Ureter (tissue), 1 donor: ENCODE measurements at regions not wholly inside any gene's neighbourhood (a gene's known extent, or its start where the extent isn't known, plus 50 kb on each side); places are given as distances from the start of the nearest gene placed in this dataset.

Source experiments
- DNase-seq: peaks from one replicate; pipeline ENCODE4 v3.0.0-alpha.2; 2020; ENCODE audit warnings: low spot score
- donor health status: DM: yes; HTN: yes; CAD: no.

GRCh38 chr2:831225-831536, 119.5 kb upstream of the SNTG2 start:
- no peak for DNase-seq

GRCh38 chr2:830419-831224, 120.0 kb upstream of the SNTG2 start:
- no peak for DNase-seq

GRCh38 chr2:829047-829446, 121.6 kb upstream of the SNTG2 start:
- DNase-seq = no peak

GRCh38 chr2:824954-825353, 125.7 kb upstream of the SNTG2 start:
- DNase-seq = no peak

GRCh38 chr2:824524-824923, 126.1 kb upstream of the SNTG2 start:
- DNase-seq = no peak

GRCh38 chr2:821546-821945, 129.1 kb upstream of the SNTG2 start:
- DNase-seq = no peak

GRCh38 chr2:819601-820000, 131.0 kb upstream of the SNTG2 start:
- no peak for DNase-seq

- DNase-seq = no peak
Measured at GRCh38 chr2:819121-819520, 131.5 kb upstream of the SNTG2 start.

GRCh38 chr2:817336-818015, 133.2 kb upstream of the SNTG2 start:
- DNase-seq = no peak

- no peak for DNase-seq
Measured at GRCh38 chr2:816278-816677, 134.4 kb upstream of the SNTG2 start.

- DNase-seq = no peak
Measured at GRCh38 chr2:810397-810796, 133.2 kb upstream of the TMEM18 start.

GRCh38 chr2:807300-807699, 130.1 kb upstream of the TMEM18 start:
- no peak for DNase-seq

- DNase-seq = no peak
Measured at GRCh38 chr2:805664-806063, 128.5 kb upstream of the TMEM18 start.

- no peak for DNase-seq
Measured at GRCh38 chr2:797993-798392, 120.8 kb upstream of the TMEM18 start.

GRCh38 chr2:797556-797955, 120.3 kb upstream of the TMEM18 start:
- DNase-seq = no peak

- no peak for DNase-seq
Measured at GRCh38 chr2:796141-796985, 119.2 kb upstream of the TMEM18 start.

GRCh38 chr2:795531-796041, 118.4 kb upstream of the TMEM18 start:
- DNase-seq = no peak

- DNase-seq = no peak
Measured at GRCh38 chr2:794554-795241, 117.5 kb upstream of the TMEM18 start.

GRCh38 chr2:793236-793635, 116.0 kb upstream of the TMEM18 start:
- DNase-seq = no peak

GRCh38 chr2:792687-793086, 115.5 kb upstream of the TMEM18 start:
- DNase-seq = no peak

GRCh38 chr2:790634-791245, 113.5 kb upstream of the TMEM18 start:
- DNase-seq = no peak
